Neural cell (in vitro differentiated cells): ENCODE measurements at regions not wholly inside any gene's neighbourhood (a gene's known extent, or its start where the extent isn't known, plus 50 kb on each side); places are given as distances from the start of the nearest gene placed in this dataset.

ENCODE experiments used
- H2AFZ ChIP-seq: fragments of 200-600, 300-800 bp; sonication (generic), shearing (Covaris generic); 2 replicates; pipeline ENCODE4 v1.6.0; 2014; ENCODE audit warnings: low read depth, mild to moderate bottlenecking, antibody characterized with exemption, low read length, moderate library complexity
- H3F3A ChIP-seq: fragments of 200-600 bp; shearing (Covaris generic); 2 replicates; pipeline ENCODE4 v1.6.1; 2016; ENCODE audit warnings: mild to moderate bottlenecking, moderate library complexity, mixed read lengths, antibody characterized with exemption, low read length; ENCODE audit not compliant: insufficient read depth, poor library complexity, severe bottlenecking
- H3K27ac ChIP-seq: fragments of 200-600, 300-800 bp; sonication (generic), shearing (Covaris generic); 2 replicates; pipeline ENCODE4 v1.5.1; 2014; ENCODE audit warnings: mild to moderate bottlenecking, low read length, moderate library complexity
- H3K27me3 ChIP-seq: fragments of 300-800, 200-600 bp; sonication (generic), shearing (Covaris generic); 2 replicates; pipeline ENCODE4 v1.6.0; 2014; ENCODE audit warnings: mild to moderate bottlenecking, low read depth, low read length, moderate library complexity; ENCODE audit not compliant: insufficient read depth
- H3K36me3 ChIP-seq: fragments of 300-800, 200-600 bp; sonication (generic), shearing (Covaris generic); 2 replicates; pipeline ENCODE4 v1.5.1; 2014; ENCODE audit warnings: mild to moderate bottlenecking, antibody characterized with exemption, low read length, moderate library complexity; ENCODE audit not compliant: insufficient read depth
- H3K4me2 ChIP-seq: fragments of 300-800, 200-600 bp; sonication (generic), shearing (Covaris generic); 2 replicates; pipeline ENCODE4 v1.6.0; 2014; ENCODE audit warnings: mild to moderate bottlenecking, low read length
- H3K4me3 ChIP-seq: fragments of 300-800, 200-600 bp; sonication (generic), shearing (Covaris generic); 2 replicates; pipeline ENCODE4 v1.5.1; 2014; ENCODE audit warnings: mild to moderate bottlenecking, low read length, moderate library complexity
- H3K79me2 ChIP-seq: fragments of 200-600 bp; shearing (Covaris generic); replicated peaks from 2 replicates; pipeline ENCODE4 v1.6.0; 2014; ENCODE audit warnings: mild to moderate bottlenecking, low read length, moderate library complexity; ENCODE audit not compliant: insufficient read depth
- H3K9ac ChIP-seq: fragments of 300-800, 200-600 bp; sonication (generic), shearing (Covaris generic); 2 replicates; pipeline ENCODE4 v1.6.1; 2016; ENCODE audit warnings: mild to moderate bottlenecking, low read length, mixed read lengths
- H3K9me2 ChIP-seq: fragments of 200-600 bp; shearing (Covaris generic); 2 replicates; pipeline ENCODE4 v1.6.1; 2016; ENCODE audit warnings: mild to moderate bottlenecking, low read length, mixed read lengths; ENCODE audit not compliant: insufficient read depth
- H3K9me3 ChIP-seq: fragments of 200-600, 300-800 bp; sonication (generic), shearing (Covaris generic); 2 replicates; pipeline ENCODE4 v1.6.1; 2016; ENCODE audit warnings: mild to moderate bottlenecking, mixed run types, low read length, moderate library complexity, mixed read lengths
- H4K20me1 ChIP-seq: fragments of 200-600 bp; shearing (Covaris generic); 2 replicates; pipeline ENCODE4 v1.6.1; 2016; ENCODE audit warnings: mild to moderate bottlenecking, mixed run types; ENCODE audit not compliant: insufficient read depth
- CTCF ChIP-seq: fragments of 450-650 bp; IDR thresholded peaks from 2 replicates; pipeline ENCODE4 v1.5.1; 2014; ENCODE audit warnings: antibody characterized with exemption, mild to moderate bottlenecking, moderate library complexity; ENCODE audit not compliant: poor library complexity, severe bottlenecking
- EP300 ChIP-seq: fragments of 450-650 bp; conservative IDR thresholded peaks from 2 replicates; pipeline ENCODE4 v1.6.1; 2014; ENCODE audit warnings: antibody characterized with exemption, mild to moderate bottlenecking, moderate library complexity; ENCODE audit not compliant: poor library complexity, severe bottlenecking
- MXI1 ChIP-seq: fragments of 450-650 bp; conservative IDR thresholded peaks from 2 replicates; pipeline ENCODE4 v1.6.1; 2014; ENCODE audit warnings: antibody characterized with exemption, mild to moderate bottlenecking; ENCODE audit not compliant: poor library complexity, severe bottlenecking
- REST ChIP-seq: IDR thresholded peaks from 2 replicates; pipeline ENCODE4 v1.6.1; 2012; ENCODE audit warnings: borderline replicate concordance
- SMC3 ChIP-seq: fragments of 450-650 bp; conservative IDR thresholded peaks from 2 replicates; pipeline ENCODE4 v1.6.1; 2014; ENCODE audit warnings: antibody characterized with exemption, mild to moderate bottlenecking, moderate library complexity; ENCODE audit not compliant: poor library complexity
- TAF1 ChIP-seq: IDR thresholded peaks from 2 replicates; pipeline ENCODE4 v1.6.1; 2012; ENCODE audit warnings: low read depth

GRCh38 chr4:127143460-127144195, 489.1 kb upstream of the INTU start:
- Histone ChIP-seq H3K36me3 (no peaks in the 10 kb centered on the region), H3K9me3 (no peaks in the 10 kb centered on the region), H3K4me3 (no peak overlapping the region), H3K4me2 (no peak overlapping the region), H3K9ac (no peak overlapping the region), H4K20me1 (no peaks in the 10 kb centered on the region), H3K27ac (no peak overlapping the region), H3F3A (no peaks in the 10 kb centered on the region), H3K79me2 (no peaks in the 10 kb centered on the region), H3K9me2 (no peaks in the 10 kb centered on the region), H2AFZ (no peak overlapping the region), H3K27me3 (no peaks in the 10 kb centered on the region)
- TF ChIP-seq SMC3 = no peak
- TF ChIP-seq EP300 = peak; percentile 30

- no peak overlapping the region for H3K4me2 ChIP-seq
Measured at GRCh38 chr4:127145006-127145540, 487.7 kb upstream of the INTU start.

More at GRCh38 chr4:127145006-127145540, 487.7 kb upstream of the INTU start:
- H3K4me3 ChIP-seq = no peak overlapping the region
- TF ChIP-seq CTCF = no peak
- no peak for TF ChIP-seq REST
- TF ChIP-seq TAF1 = no peak
- TF ChIP-seq MXI1 = no peak
- no peak for TF ChIP-seq EP300
- no peak overlapping the region for H2AFZ ChIP-seq
- no peak overlapping the region for H3K27ac ChIP-seq
- no peaks in the 10 kb centered on the region for H3K79me2 ChIP-seq
- no peaks in the 10 kb centered on the region for H3F3A ChIP-seq
- no peaks in the 10 kb centered on the region for H3K36me3 ChIP-seq
- H3K27me3 ChIP-seq = no peaks in the 10 kb centered on the region
- no peaks in the 10 kb centered on the region for H3K9me2 ChIP-seq
- H4K20me1 ChIP-seq = no peaks in the 10 kb centered on the region
- no peaks in the 10 kb centered on the region for H3K9me3 ChIP-seq
- no peak overlapping the region for H3K9ac ChIP-seq
